Colonic mucosa (tissue), 4 donors: ENCODE measurements at regions not wholly inside any gene's neighbourhood (a gene's known extent, or its start where the extent isn't known, plus 50 kb on each side); places are given as distances from the start of the nearest gene placed in this dataset.

Source experiments
- DNase-seq: peaks from one replicate; pipeline ENCODE4 v3.0.0-alpha.2; 2020
- H3K27ac ChIP-seq: fragments of 200-600 bp; one replicate; pipeline ENCODE4 v1.8.0; 2021
- H3K27me3 ChIP-seq: fragments of 200-600 bp; one replicate; pipeline ENCODE4 v1.8.0; 2021
- H3K36me3 ChIP-seq: fragments of 200-600 bp; one replicate; pipeline ENCODE4 v1.8.0; 2021
- H3K4me1 ChIP-seq: fragments of 200-600 bp; one replicate; pipeline ENCODE4 v1.8.0; 2021; ENCODE audit warnings: mild to moderate bottlenecking
- H3K4me3 ChIP-seq: fragments of 200-600 bp; one replicate; pipeline ENCODE4 v1.8.0; 2021
- H3K9ac ChIP-seq, 2 donors: one replicate each; pipeline ENCODE4 v1.7.0; 2013; ENCODE audit warnings: control low read depth in 2 of 2, low read depth in 2 of 2, low read length in 2 of 2
- H3K9me3 ChIP-seq: fragments of 200-600 bp; one replicate; pipeline ENCODE4 v1.8.0; 2021
- intact Hi-C: fragments of 100-400 bp; cut with DNase I; formaldehyde crosslinking; loops from one replicate; pipeline ENCODE4 v1.14.1; 2022
- TF ChIP-seq, protein P1 (sequence below): fragments of 200-600 bp; IDR thresholded peaks from one replicate; pipeline ENCODE4 v1.8.0; 2022; ENCODE audit warnings: antibody characterized with exemption, mild to moderate bottlenecking
- donor health status: healthy.
- donor health status: DM: no; HTN: no; CAD: no.
- donor health status: DM: no; HTN: no; CAD: no.

DNA sequence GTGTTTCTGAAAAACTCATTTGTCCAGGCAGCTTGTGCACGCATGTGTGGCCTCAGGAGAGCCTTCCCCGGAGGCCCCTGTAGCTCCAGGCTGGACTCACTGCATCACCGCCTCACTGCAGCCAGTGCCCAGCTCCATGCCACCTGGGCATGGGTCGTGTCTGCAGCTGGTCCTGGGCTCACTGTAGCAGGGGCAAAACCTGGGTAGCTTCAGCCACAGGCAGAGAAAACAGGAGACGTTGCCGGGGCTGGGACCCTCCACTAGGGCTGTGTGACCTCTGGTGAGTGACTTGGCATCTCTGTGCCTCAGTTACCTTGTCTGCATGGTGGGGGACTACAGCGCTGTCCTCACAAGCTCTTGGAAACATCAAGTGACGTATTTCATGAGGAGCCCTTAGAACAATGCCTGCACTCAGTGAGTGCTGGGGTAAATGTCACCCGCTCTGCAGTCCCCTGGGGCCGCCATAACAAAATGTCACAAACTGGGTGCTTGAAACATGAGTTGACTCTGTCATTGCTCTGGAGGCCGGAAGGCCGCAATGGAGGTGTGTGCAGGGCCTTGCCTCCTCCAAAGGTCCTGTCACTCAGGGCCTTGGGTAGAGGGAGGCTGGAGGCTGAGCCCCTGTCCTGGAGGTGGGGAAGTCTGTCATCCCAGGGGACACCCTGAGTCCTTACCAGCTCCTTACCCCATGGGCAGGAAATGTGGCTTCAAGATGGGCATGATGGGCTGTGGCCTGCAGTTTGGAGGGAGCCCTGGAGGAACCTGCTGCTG lies 488.7 kb downstream of the TBC1D22A start:
- DNase-seq = no peak
- Histone ChIP-seq H3K27ac (no peak overlapping the region), H3K9ac (no peak overlapping the region), H3K27me3 (no peaks in the 10 kb centered on the region), H3K4me1 (no peaks in the 10 kb centered on the region), H3K36me3 (no peaks in the 10 kb centered on the region), H3K9me3 (no peaks in the 10 kb centered on the region), H3K4me3 (no peak overlapping the region)
- TF ChIP-seq, protein P1, sequence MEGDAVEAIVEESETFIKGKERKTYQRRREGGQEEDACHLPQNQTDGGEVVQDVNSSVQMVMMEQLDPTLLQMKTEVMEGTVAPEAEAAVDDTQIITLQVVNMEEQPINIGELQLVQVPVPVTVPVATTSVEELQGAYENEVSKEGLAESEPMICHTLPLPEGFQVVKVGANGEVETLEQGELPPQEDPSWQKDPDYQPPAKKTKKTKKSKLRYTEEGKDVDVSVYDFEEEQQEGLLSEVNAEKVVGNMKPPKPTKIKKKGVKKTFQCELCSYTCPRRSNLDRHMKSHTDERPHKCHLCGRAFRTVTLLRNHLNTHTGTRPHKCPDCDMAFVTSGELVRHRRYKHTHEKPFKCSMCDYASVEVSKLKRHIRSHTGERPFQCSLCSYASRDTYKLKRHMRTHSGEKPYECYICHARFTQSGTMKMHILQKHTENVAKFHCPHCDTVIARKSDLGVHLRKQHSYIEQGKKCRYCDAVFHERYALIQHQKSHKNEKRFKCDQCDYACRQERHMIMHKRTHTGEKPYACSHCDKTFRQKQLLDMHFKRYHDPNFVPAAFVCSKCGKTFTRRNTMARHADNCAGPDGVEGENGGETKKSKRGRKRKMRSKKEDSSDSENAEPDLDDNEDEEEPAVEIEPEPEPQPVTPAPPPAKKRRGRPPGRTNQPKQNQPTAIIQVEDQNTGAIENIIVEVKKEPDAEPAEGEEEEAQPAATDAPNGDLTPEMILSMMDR = no peak
- intact Hi-C loops = no loop called here

DNA sequence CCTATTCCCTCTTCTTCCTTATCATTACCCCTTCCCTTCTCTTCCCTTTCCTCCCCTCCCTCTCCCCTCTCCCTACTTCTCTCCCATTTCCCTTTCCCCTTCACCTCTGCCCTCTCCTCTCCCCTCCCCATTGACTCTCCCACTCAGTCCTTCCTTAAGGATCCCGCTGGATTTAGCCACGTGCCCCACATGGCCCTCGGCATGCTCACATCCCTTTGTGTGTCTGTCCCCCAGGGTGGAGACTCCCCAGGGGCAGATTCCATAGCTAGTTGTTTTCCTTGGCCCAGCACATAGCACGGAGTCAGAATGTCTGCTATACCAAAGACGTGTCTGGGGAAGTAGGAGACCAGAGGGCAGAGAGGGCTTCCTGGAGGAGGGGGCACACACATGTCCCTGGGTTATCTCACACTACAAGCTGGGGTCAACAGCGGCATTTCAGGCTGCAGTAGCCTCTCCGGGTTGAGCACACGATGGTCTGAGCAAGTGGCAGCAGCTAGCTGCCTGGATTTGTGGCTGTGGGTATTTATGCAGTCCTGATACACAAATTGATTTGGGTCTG lies 487.0 kb downstream of the TBC1D22A start:
- no peak overlapping the region for H3K4me3 ChIP-seq
- intact Hi-C loops = no loop called here
- DNase-seq = no peak
- H3K9ac ChIP-seq = no peak overlapping the region
- no peaks in the 10 kb centered on the region for H3K27me3 ChIP-seq
- no peaks in the 10 kb centered on the region for H3K9me3 ChIP-seq
- no peaks in the 10 kb centered on the region for H3K36me3 ChIP-seq
- no peaks in the 10 kb centered on the region for H3K4me1 ChIP-seq
- TF ChIP-seq, protein P1 = no peak
- H3K27ac ChIP-seq = no peak overlapping the region

DNA sequence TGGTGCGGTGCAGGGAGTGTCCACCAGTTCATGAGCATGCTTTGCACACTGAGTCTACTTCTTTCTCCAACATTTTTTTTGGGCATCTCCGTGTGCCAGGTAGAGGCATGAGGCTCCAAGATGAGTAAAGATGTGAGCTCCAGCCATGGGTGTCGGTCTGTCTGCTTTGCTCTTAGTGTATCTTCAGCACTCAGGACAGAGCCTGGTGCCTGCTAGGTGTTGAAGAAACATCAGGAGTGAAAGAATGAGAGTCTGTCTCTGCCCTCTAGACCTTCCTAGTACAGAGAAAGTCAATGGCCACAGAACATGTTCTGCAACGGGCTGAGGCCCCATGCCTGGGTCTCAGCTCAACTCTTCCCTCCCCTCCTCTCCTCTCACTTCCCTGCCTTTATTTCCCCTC lies 486.5 kb downstream of the TBC1D22A start:
- no peaks in the 10 kb centered on the region for H3K27me3 ChIP-seq
- no peaks in the 10 kb centered on the region for H3K4me1 ChIP-seq
- TF ChIP-seq, protein P1 = no peak
- H3K9ac ChIP-seq = no peak overlapping the region
- no peaks in the 10 kb centered on the region for H3K9me3 ChIP-seq
- DNase-seq = no peak
- intact Hi-C loops = no loop called here
- no peak overlapping the region for H3K4me3 ChIP-seq
- H3K36me3 ChIP-seq = no peaks in the 10 kb centered on the region
- no peak overlapping the region for H3K27ac ChIP-seq

DNA sequence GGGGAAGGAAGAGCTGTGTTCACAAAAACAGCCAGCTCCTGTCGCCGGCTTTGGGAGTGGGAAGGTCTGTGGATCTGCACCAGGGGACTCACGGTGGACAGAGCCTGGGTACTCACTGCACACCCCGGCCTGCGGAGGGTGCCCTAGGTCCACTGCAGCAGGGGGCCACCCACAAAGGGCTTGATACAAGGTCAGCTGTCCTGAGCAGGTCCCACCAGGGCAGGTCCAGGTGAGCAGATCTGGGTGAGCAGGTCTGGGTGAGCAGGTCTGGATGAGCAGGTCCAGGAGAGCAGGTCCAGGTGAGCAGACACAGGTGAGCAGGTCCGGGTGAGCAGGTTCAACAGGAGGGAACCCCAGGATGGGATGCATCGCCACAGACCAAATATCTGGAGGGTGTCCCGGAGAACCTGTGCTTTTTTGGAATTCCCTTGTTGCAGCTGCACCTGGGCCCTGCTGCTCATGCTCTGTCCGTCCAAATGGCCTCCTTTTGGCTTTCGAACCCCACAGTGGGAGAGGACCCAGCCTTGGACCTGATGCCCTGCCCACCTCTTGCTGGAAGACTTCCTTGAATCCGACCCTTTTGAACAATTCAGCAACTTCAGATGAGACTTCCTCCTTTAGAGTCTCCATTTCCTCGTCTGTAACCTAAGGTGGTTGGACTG lies 485.3 kb downstream of the TBC1D22A start:
- Histone ChIP-seq H3K36me3 (no peaks in the 10 kb centered on the region), H3K4me1 (no peaks in the 10 kb centered on the region), H3K27me3 (no peaks in the 10 kb centered on the region), H3K9me3 (no peaks in the 10 kb centered on the region), H3K4me3 (no peak overlapping the region), H3K9ac (no peak overlapping the region), H3K27ac (no peak overlapping the region)
- TF ChIP-seq, protein P1 = no peak
- no peak for DNase-seq
- intact Hi-C loops = no loop called here

DNA sequence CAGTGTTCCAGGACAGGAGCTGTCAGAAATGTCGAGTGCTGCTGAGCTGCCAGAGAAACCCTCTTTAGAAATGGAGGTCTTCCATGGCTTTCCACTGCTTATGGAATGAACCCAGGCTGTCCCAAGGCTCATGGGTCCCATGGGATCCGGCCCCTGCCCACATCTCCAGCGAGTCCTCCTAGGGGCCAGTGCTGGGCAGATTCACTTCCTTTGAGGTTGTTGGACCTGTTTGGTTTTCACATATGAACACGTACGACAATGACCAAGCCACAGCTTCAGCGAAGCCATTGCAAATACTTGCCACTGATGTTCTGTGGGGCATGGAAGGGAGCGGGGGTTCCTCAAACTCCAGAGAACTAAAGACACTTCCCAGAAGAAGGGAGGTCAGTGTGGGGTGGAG lies 483.3 kb downstream of the TBC1D22A start:
- Histone ChIP-seq H3K27ac (no peak overlapping the region), H3K9me3 (no peaks in the 10 kb centered on the region), H3K9ac (no peak overlapping the region), H3K27me3 (no peaks in the 10 kb centered on the region), H3K4me1 (no peaks in the 10 kb centered on the region), H3K36me3 (no peaks in the 10 kb centered on the region), H3K4me3 (no peak overlapping the region)
- intact Hi-C loops = no loop called here
- DNase-seq = no peak
- TF ChIP-seq, protein P1 = no peak
